NCI-H2081 treated with DMSO at 0.1 percent for 48 hours (cell line): ENCODE measurements at regions not wholly inside any gene's neighbourhood (a gene's known extent, or its start where the extent isn't known, plus 50 kb on each side); places are given as distances from the start of the nearest gene placed in this dataset.

ENCODE experiments used
- DNase-seq: peaks from one replicate; lab custom pipeline; 2025; lab: John Stamatoyannopoulos, UW

- no peak for DNase-seq
Measured at GRCh38 chr2:120993661-120994060, 258.0 kb downstream of the GLI2 start.

- DNase-seq: no peak
Measured at GRCh38 chr2:120994301-120994995, 258.8 kb downstream of the GLI2 start.

- DNase-seq: no peak
Measured at GRCh38 chr2:120995152-120995551, 259.5 kb downstream of the GLI2 start.

GRCh38 chr2:120995656-120996190 lies 260.1 kb downstream of the GLI2 start:
- DNase-seq: no peak

GRCh38 chr2:120999377-121000097 lies 263.9 kb downstream of the GLI2 start:
- DNase-seq: no peak

- no peak for DNase-seq
Measured at GRCh38 chr2:121000804-121001203, 265.1 kb downstream of the GLI2 start.

GRCh38 chr2:121001641-121002040 lies 266.0 kb downstream of the GLI2 start:
- DNase-seq: no peak

GRCh38 chr2:121002597-121002996 lies 266.9 kb downstream of the GLI2 start:
- DNase-seq: no peak

GRCh38 chr2:121003391-121003790 lies 267.7 kb downstream of the GLI2 start:
- DNase-seq: no peak

- DNase-seq: no peak
Measured at GRCh38 chr2:121004359-121004758, 268.7 kb downstream of the GLI2 start.

GRCh38 chr2:121004950-121005349 lies 269.3 kb downstream of the GLI2 start:
- no peak for DNase-seq

GRCh38 chr2:121005453-121005852 lies 269.8 kb downstream of the GLI2 start:
- no peak for DNase-seq

- DNase-seq: no peak
Measured at GRCh38 chr2:121006743-121007489, 271.2 kb downstream of the GLI2 start.

- DNase-seq: no peak
Measured at GRCh38 chr2:121007490-121007853, 271.8 kb downstream of the GLI2 start.

- DNase-seq: no peak
Measured at GRCh38 chr2:121008975-121009374, 273.3 kb downstream of the GLI2 start.

GRCh38 chr2:121010998-121011397 lies 274.0 kb downstream of the TFCP2L1 start:
- DNase-seq: no peak

- no peak for DNase-seq
Measured at GRCh38 chr2:121014876-121015275, 270.1 kb downstream of the TFCP2L1 start.

- DNase-seq: no peak
Measured at GRCh38 chr2:121015971-121016485, 269.0 kb downstream of the TFCP2L1 start.

- DNase-seq: no peak
Measured at GRCh38 chr2:121017396-121017795, 267.6 kb downstream of the TFCP2L1 start.

GRCh38 chr2:121018136-121019061 lies 266.6 kb downstream of the TFCP2L1 start:
- DNase-seq: no peak

- no peak for DNase-seq
Measured at GRCh38 chr2:121019071-121019470, 265.9 kb downstream of the TFCP2L1 start.
